Nephron (organoid): ENCODE measurements at regions not wholly inside any gene's neighbourhood (a gene's known extent, or its start where the extent isn't known, plus 50 kb on each side); places are given as distances from the start of the nearest gene placed in this dataset.

Experiments
- H3K27ac Mint-ChIP-seq, 3 experiments: 2 replicates each; pipeline ENCODE4 v1.8.0; 2020; ENCODE audit warnings: mixed read lengths in 3 of 3, mild to moderate bottlenecking in 2 of 3, moderate library complexity in 1 of 3
- H3K27me3 Mint-ChIP-seq: 2 replicates; pipeline ENCODE4 v1.8.0; 2021; ENCODE audit warnings: low read depth, mild to moderate bottlenecking, moderate library complexity, mixed read lengths
- H3K36me3 Mint-ChIP-seq: 2 replicates; pipeline ENCODE4 v1.8.0; 2020; ENCODE audit warnings: low read depth, mixed read lengths
- H3K4me1 Mint-ChIP-seq: 2 replicates; pipeline ENCODE4 v1.8.0; 2020; ENCODE audit warnings: mixed read lengths
- H3K4me3 Mint-ChIP-seq, 3 experiments: 2 replicates each; pipeline ENCODE4 v1.8.0; 2020; ENCODE audit warnings: mild to moderate bottlenecking in 3 of 3, mixed read lengths in 3 of 3, moderate library complexity in 2 of 3
- H3K9me3 Mint-ChIP-seq: 2 replicates; pipeline ENCODE4 v1.8.0; 2020; ENCODE audit warnings: mixed read lengths
- TF ChIP-seq, protein P1 (sequence below), 3 experiments: fragments of 200-600 bp; sonication (generic); IDR thresholded peaks; one replicate each; pipeline ENCODE4 v1.5.0; 2021; ENCODE audit warnings: antibody characterized with exemption in 3 of 3; ENCODE audit not compliant: unreplicated experiment in 3 of 3

DNA sequence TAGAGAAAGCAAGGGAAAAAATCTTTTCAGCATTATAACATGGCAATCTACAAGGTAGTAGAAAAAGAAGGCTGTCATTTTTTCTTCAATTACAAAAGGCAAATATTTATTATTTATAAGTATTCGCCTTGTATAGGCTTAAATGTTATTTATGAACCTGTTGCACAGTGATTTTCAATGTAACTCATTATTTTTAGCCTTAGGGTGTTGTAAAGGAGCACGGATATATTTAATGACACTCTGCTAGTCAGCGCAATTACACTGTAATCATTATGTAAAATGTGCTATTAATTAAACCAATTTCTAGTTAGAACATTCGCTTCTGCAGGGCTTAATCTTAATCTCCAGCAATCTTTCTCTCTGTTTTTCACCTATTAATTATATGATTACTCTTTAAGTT, 145.0 kb downstream of the ATG4C start:
- TF ChIP-seq, protein P1, sequence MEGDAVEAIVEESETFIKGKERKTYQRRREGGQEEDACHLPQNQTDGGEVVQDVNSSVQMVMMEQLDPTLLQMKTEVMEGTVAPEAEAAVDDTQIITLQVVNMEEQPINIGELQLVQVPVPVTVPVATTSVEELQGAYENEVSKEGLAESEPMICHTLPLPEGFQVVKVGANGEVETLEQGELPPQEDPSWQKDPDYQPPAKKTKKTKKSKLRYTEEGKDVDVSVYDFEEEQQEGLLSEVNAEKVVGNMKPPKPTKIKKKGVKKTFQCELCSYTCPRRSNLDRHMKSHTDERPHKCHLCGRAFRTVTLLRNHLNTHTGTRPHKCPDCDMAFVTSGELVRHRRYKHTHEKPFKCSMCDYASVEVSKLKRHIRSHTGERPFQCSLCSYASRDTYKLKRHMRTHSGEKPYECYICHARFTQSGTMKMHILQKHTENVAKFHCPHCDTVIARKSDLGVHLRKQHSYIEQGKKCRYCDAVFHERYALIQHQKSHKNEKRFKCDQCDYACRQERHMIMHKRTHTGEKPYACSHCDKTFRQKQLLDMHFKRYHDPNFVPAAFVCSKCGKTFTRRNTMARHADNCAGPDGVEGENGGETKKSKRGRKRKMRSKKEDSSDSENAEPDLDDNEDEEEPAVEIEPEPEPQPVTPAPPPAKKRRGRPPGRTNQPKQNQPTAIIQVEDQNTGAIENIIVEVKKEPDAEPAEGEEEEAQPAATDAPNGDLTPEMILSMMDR (IDR thresholded peaks at IDR 0.05; ENCODE audit: unreplicated experiment in 3 of 3), result no peak
- no peak overlapping the region for H3K4me3 Mint-ChIP-seq
- H3K9me3 Mint-ChIP-seq, result no peaks in the 10 kb centered on the region
- peaks cover 5% of the 10 kb centered on the region for H3K27me3 Mint-ChIP-seq
- no peaks in the 10 kb centered on the region for H3K36me3 Mint-ChIP-seq
- H3K27ac Mint-ChIP-seq, result no peak overlapping the region
- H3K4me1 Mint-ChIP-seq, result no peaks in the 10 kb centered on the region

DNA sequence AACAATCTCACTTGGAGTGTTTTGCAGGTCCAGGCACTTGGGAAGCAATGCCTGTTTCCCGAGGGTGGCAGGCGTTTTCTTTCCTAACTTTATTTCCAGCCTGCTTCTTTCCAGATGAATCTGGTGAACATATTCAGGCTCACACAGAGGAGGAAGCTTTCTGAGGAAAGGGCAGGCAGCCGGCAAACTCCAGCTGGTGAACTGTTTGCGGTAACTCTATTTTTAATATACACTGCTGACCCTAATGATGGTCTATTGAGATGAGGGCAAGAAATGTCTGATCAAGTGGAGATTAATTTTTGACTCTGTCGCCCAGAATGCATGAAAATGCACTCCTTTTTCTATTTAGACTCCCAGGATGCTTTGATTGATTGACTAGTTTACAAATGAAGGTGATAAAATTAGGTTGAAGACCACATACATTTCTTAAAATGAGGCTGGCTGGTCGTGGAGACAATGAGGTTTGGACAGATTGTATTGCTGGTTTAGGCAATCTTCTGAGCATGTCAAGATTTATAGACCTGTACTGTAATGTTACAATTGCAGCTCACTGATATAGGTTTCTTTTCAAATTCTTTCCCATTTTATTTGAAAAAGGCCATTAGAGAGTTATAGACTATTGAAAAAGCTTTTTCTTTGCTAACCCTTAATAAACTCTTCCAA, 153.8 kb downstream of the ATG4C start:
- Mint-ChIP-seq H3K27ac (no peak overlapping the region), H3K9me3 (no peaks in the 10 kb centered on the region), H3K4me1 (no peaks in the 10 kb centered on the region), H3K36me3 (no peaks in the 10 kb centered on the region), H3K4me3 (no peak overlapping the region), H3K27me3 (peaks cover 7% of the 10 kb centered on the region)
- TF ChIP-seq, protein P1 (IDR thresholded peaks at IDR 0.05; ENCODE audit: unreplicated experiment in 3 of 3), result no peak

DNA sequence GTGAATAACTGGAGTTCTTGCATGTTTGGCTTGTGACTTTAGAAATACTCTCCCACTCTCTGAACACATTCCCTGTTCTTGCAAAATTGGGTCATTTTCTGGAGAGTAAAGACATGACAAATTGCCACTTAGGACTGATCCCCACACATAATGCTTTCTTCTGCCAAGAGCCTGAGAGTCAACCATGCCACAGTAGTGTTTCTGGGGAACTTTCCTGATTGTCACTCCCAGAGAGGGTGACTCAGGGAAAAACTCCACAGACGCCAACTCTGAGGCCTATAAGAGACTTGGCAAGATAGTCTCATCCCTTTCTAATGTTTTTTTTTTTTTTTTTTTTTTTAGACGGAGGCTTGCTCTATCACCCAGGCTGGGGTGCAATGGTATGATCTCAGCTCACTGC, 157.8 kb downstream of the ATG4C start:
- Mint-ChIP-seq H3K27me3 (peaks cover 12% of the 10 kb centered on the region), H3K4me3 (no peak overlapping the region), H3K27ac (no peak overlapping the region), H3K9me3 (no peaks in the 10 kb centered on the region), H3K36me3 (no peaks in the 10 kb centered on the region), H3K4me1 (no peaks in the 10 kb centered on the region)
- TF ChIP-seq, protein P1 (IDR thresholded peaks at IDR 0.05; ENCODE audit: unreplicated experiment in 3 of 3), result no peak

DNA sequence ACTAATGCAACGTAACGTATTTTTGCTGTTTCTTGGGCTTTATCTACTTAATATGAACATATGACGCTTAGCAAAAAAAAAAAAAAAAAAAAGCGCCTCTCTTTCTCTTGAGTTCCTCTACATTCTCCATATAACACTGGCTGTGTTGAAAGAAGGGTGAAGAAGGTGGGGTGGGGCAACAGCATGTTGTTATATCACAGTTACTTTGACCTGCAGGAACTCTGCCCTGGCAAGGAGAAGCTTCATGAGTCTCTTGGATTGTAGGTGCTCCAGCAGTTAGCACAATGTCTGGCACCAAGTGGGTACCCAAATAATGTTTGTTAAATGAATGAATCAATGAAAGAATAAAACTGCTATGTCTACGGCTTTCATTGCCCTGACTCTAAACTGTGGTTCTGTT, 162.6 kb downstream of the ATG4C start:
- Mint-ChIP-seq H3K4me3 (no peak overlapping the region), H3K4me1 (no peaks in the 10 kb centered on the region), H3K36me3 (no peaks in the 10 kb centered on the region), H3K27me3 (peaks cover 13% of the 10 kb centered on the region), H3K9me3 (no peaks in the 10 kb centered on the region), H3K27ac (no peak overlapping the region)
- TF ChIP-seq, protein P1 (IDR thresholded peaks at IDR 0.05; ENCODE audit: unreplicated experiment in 3 of 3), result no peak

DNA sequence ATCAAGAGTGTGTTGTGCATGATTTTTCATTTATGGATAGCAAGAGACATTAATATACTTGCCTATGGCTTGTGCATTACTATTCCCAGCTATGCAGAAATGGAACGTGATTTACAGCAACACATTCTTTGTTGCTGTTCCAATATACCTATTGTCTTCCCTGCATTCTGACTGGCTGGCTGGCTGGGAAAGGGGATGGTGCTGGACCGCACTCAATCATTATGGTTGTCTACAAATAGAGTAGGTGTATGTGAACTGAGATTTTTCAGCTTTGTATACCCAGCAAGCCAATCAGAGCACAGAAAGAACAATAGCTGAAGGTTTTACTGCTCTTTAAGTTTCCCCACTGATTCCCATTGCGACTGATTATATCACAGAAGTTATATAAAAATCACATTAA, 167.5 kb downstream of the ATG4C start:
- TF ChIP-seq, protein P1 (IDR thresholded peaks at IDR 0.05; ENCODE audit: unreplicated experiment in 3 of 3), result no peak
- Mint-ChIP-seq H3K4me3 (no peak overlapping the region), H3K27me3 (peaks cover 31% of the 10 kb centered on the region), H3K4me1 (peaks cover 18% of the 10 kb centered on the region), H3K9me3 (no peaks in the 10 kb centered on the region), H3K36me3 (no peaks in the 10 kb centered on the region), H3K27ac (no peak overlapping the region)

DNA sequence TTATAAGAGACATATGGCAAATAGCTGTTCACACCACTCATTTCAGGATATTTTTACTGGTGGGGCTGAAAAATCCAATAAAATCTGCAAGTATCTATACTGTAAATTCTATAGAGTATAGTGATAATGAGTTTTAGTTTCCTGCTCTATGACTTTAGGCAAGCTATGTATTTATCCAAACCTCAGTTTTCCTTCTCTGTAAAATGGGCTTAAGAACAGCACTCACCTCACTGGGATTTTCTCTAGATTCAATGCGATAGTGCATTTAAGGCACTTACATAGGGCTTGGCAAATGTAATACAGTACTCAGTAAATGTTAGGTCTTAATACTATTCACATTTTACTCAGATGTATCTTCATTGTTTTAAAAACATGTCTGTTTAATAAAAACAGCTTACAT, 168.7 kb downstream of the ATG4C start:
- Mint-ChIP-seq H3K9me3 (no peaks in the 10 kb centered on the region), H3K27ac (no peak overlapping the region), H3K36me3 (no peaks in the 10 kb centered on the region), H3K27me3 (peaks cover 28% of the 10 kb centered on the region), H3K4me1 (peaks cover 18% of the 10 kb centered on the region), H3K4me3 (no peak overlapping the region)
- TF ChIP-seq, protein P1 (IDR thresholded peaks at IDR 0.05; ENCODE audit: unreplicated experiment in 3 of 3), result no peak
